RPMI7951 (cell line): ENCODE measurements at regions not wholly inside any gene's neighbourhood (a gene's known extent, or its start where the extent isn't known, plus 50 kb on each side); places are given as distances from the start of the nearest gene placed in this dataset.

Experiments used
- DNase-seq: peaks from one replicate; pipeline ENCODE4 v3.0.0-alpha.2; 2012; ENCODE audit warnings: low read depth

GRCh38 chr9:3732077-3733038, 206.6 kb upstream of the RFX3 start:
- peak; percentile 85 for DNase-seq

- DNase-seq: no peak
Measured at GRCh38 chr9:3730511-3730922, 204.7 kb upstream of the RFX3 start.

GRCh38 chr9:3721096-3721495, 195.3 kb upstream of the RFX3 start:
- no peak for DNase-seq

GRCh38 chr9:3719286-3719685, 193.5 kb upstream of the RFX3 start:
- peak; percentile 29 for DNase-seq

GRCh38 chr9:3716415-3716814, 190.6 kb upstream of the RFX3 start:
- DNase-seq: no peak

- DNase-seq: peak; percentile 31
Measured at GRCh38 chr9:3708751-3709150, 182.9 kb upstream of the RFX3 start.

- no peak for DNase-seq
Measured at GRCh38 chr9:3704890-3705289, 179.1 kb upstream of the RFX3 start.

- no peak for DNase-seq
Measured at GRCh38 chr9:3700772-3701171, 175.0 kb upstream of the RFX3 start.

GRCh38 chr9:3699883-3700282, 174.1 kb upstream of the RFX3 start:
- no peak for DNase-seq

GRCh38 chr9:3698531-3698930, 172.7 kb upstream of the RFX3 start:
- DNase-seq: peak; percentile 3

- DNase-seq: peak; percentile 7
Measured at GRCh38 chr9:3698076-3698475, 172.3 kb upstream of the RFX3 start.

GRCh38 chr9:3696368-3696767, 170.6 kb upstream of the RFX3 start:
- DNase-seq: no peak

GRCh38 chr9:3692606-3693005, 166.8 kb upstream of the RFX3 start:
- no peak for DNase-seq

- DNase-seq: no peak
Measured at GRCh38 chr9:3689555-3689954, 163.8 kb upstream of the RFX3 start.

GRCh38 chr9:3687145-3687544, 161.3 kb upstream of the RFX3 start:
- DNase-seq: no peak

- DNase-seq: no peak
Measured at GRCh38 chr9:3682186-3682585, 156.4 kb upstream of the RFX3 start.

- DNase-seq: no peak
Measured at GRCh38 chr9:3677541-3677940, 151.7 kb upstream of the RFX3 start.

GRCh38 chr9:3676766-3677165, 151.0 kb upstream of the RFX3 start:
- no peak for DNase-seq

- no peak for DNase-seq
Measured at GRCh38 chr9:3675946-3676345, 150.1 kb upstream of the RFX3 start.

GRCh38 chr9:3674561-3674960, 148.8 kb upstream of the RFX3 start:
- DNase-seq: no peak

- no peak for DNase-seq
Measured at GRCh38 chr9:3672399-3672798, 146.6 kb upstream of the RFX3 start.

- DNase-seq: no peak
Measured at GRCh38 chr9:3664044-3664443, 138.2 kb upstream of the RFX3 start.

GRCh38 chr9:3662671-3663070, 136.9 kb upstream of the RFX3 start:
- DNase-seq: peak; percentile 3

GRCh38 chr9:3660936-3661335, 135.1 kb upstream of the RFX3 start:
- DNase-seq: no peak
